GM10248 (cell line): ENCODE measurements at regions not wholly inside any gene's neighbourhood (a gene's known extent, or its start where the extent isn't known, plus 50 kb on each side); places are given as distances from the start of the nearest gene placed in this dataset.

Experiments
- CTCF ChIA-PET: fragments of 300-600 bp; sonication (Branson Sonifier 250); formaldehyde crosslinking; extraction: SDS; loops from one replicate; lab custom pipeline; 2021; ENCODE audit warnings: antibody characterized with exemption; lab: Yijun Ruan, JAX
- POLR2A ChIA-PET: fragments of 350-650 bp; sonication (Branson Sonifier 250); formaldehyde crosslinking; extraction: SDS; loops from one replicate; lab custom pipeline; 2020; ENCODE audit warnings: antibody characterized with exemption; lab: Yijun Ruan, JAX
- DNase-seq: peaks from one replicate; pipeline ENCODE4 v3.0.0; 2012; ENCODE audit errors: extremely low spot score
- CTCF ChIP-seq: IDR thresholded peaks from 2 replicates; pipeline ENCODE4 v1.5.1; 2012; ENCODE audit warnings: mild to moderate bottlenecking, low read depth; ENCODE audit errors: extremely low read depth, missing control alignments, control extremely low read depth

- no peak for DNase-seq
- ChIA-PET CTCF (interaction anchor here (1.3 to 21.4 kb wide), 6 partner anchors 9 to 330 kb away, joined by 3 to 302 read pairs (median 8); no protein-coding TSS in a partner anchor), POLR2A (no interaction called here)
- no peak for TF ChIP-seq CTCF
Measured at GRCh38 chr3:99502871-99503270, 135.5 kb upstream of the COL8A1 start.

- CTCF ChIA-PET, result interaction anchor here (0.6 to 21.4 kb wide), 12 partner anchors 11 to 477 kb away, joined by 3 to 302 read pairs (median 4); no protein-coding TSS in a partner anchor
- POLR2A ChIA-PET, result no interaction called here
- no peak for TF ChIP-seq CTCF
- no peak for DNase-seq
Measured at GRCh38 chr3:99500485-99500884, 137.9 kb upstream of the COL8A1 start.

GRCh38 chr3:99499235-99500158 lies 138.9 kb upstream of the COL8A1 start:
- DNase-seq, result peak; percentile 23
- peak; percentile 66 for TF ChIP-seq CTCF
- ChIA-PET CTCF (interaction anchor here (0.7 to 21.4 kb wide), 21 partner anchors 12 to 476 kb away, joined by 3 to 302 read pairs (median 4); no protein-coding TSS in a partner anchor), POLR2A (no interaction called here)

- DNase-seq, result no peak
- no peak for TF ChIP-seq CTCF
- CTCF ChIA-PET, result interaction anchor here (0.6 to 21.4 kb wide), 21 partner anchors 12 to 920 kb away, joined by 3 to 302 read pairs (median 3); no protein-coding TSS in a partner anchor
- POLR2A ChIA-PET, result no interaction called here
Measured at GRCh38 chr3:99498550-99499234, 139.7 kb upstream of the COL8A1 start.

- TF ChIP-seq CTCF, result no peak
- ChIA-PET CTCF (interaction anchor here (1.0 to 8.5 kb wide), 3 partner anchors 9 to 62 kb away, joined by 3 to 61 read pairs (median 5); no protein-coding TSS in a partner anchor), POLR2A (no interaction called here)
- no peak for DNase-seq
Measured at GRCh38 chr3:99487894-99488293, 150.5 kb upstream of the COL8A1 start.

GRCh38 chr3:99485286-99485685 lies 153.1 kb upstream of the COL8A1 start:
- TF ChIP-seq CTCF, result no peak
- CTCF ChIA-PET, result interaction anchor here (8.5 kb wide), 1 partner anchor 14 kb away, joined by 61 read pairs; no protein-coding TSS in a partner anchor
- DNase-seq, result no peak
- POLR2A ChIA-PET, result no interaction called here
